ENCODE measurements at regions not wholly inside any gene's neighbourhood (a gene's known extent, or its start where the extent isn't known, plus 50 kb on each side); places are given as distances from the start of the nearest gene placed in this dataset.
A peak's percentile ranks its signal among the peaks of the same experiment; 100 is the strongest.

- POLR2A ChIA-PET: no interaction called here
- CTCF ChIA-PET: interaction anchor here (0.8 to 2.8 kb wide), 5 partner anchors 34 to 1093 kb away, joined by 3 to 13 read pairs (median 4); no protein-coding TSS in a partner anchor
- H3K9me3 ChIP-seq (ENCODE audit: control insufficient read depth, insufficient read depth, low read depth, low read length): no peaks in the 10 kb centered on the region
- no peaks in the 10 kb centered on the region for H3K4me1 ChIP-seq (ENCODE audit: control insufficient read depth, insufficient read depth, low read length)
- no peak overlapping the region for H3K4me3 ChIP-seq (ENCODE audit: low read depth, low read length)
- no peak for TF ChIP-seq MZF1 (tag by site-specific recombination; IDR thresholded peaks at IDR 0.05; ENCODE audit: borderline replicate concordance)
- peak; percentile 40; the same call in 1 of the 2 replicates for TF ChIP-seq ZNF146 (tag by site-specific recombination; IDR thresholded peaks at IDR 0.05)
- H3K36me3 ChIP-seq (ENCODE audit: control insufficient read depth in 2 of 2, insufficient read depth in 1 of 2, low read length in 2 of 2): no peaks in the 10 kb centered on the region
- no peak overlapping the region for H3K27ac ChIP-seq (ENCODE audit: extremely low read depth, low read depth, low read length)
Measured at GRCh38 chr5:122517091-122517490, 205.1 kb downstream of the SNCAIP start.

DNA sequence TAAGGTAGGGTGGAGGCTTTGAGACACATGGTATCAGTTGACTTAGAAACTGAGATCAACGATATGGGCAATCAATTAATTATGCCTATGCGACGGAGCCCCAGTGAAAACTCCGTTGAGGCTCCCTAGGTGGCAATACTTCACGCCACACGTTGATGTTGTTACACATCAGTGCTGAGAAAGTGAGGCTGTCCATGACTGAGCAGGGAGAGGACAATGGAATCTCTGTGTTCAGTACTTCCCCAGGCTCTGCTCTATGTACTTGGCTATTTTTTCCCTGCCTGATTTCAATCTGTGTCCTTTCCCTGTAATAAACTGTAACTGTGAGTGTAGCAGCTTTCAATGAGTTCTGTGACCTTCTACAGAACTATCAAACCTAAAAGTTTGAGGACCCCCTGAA lies 211.7 kb downstream of the SNCAIP start:
- ChIA-PET CTCF (no interaction called here), POLR2A (no interaction called here)
- Histone ChIP-seq H3K4me3 (ENCODE audit: low read depth, low read length) (no peak overlapping the region), H3K4me1 (ENCODE audit: control insufficient read depth, insufficient read depth, low read length) (no peaks in the 10 kb centered on the region), H3K36me3 (ENCODE audit: control insufficient read depth in 2 of 2, insufficient read depth in 1 of 2, low read length in 2 of 2) (no peaks in the 10 kb centered on the region), H3K27ac (ENCODE audit: extremely low read depth, low read depth, low read length) (no peak overlapping the region), H3K9me3 (ENCODE audit: control insufficient read depth, insufficient read depth, low read depth, low read length) (no peaks in the 10 kb centered on the region)
- TF ChIP-seq ZBTB17 (tag by site-specific recombination; IDR thresholded peaks at IDR 0.05) (peak; percentile 29; the same call in 1 of the 2 replicates), SP3 (tag by site-specific recombination; IDR thresholded peaks at IDR 0.05) (no peak)

DNA sequence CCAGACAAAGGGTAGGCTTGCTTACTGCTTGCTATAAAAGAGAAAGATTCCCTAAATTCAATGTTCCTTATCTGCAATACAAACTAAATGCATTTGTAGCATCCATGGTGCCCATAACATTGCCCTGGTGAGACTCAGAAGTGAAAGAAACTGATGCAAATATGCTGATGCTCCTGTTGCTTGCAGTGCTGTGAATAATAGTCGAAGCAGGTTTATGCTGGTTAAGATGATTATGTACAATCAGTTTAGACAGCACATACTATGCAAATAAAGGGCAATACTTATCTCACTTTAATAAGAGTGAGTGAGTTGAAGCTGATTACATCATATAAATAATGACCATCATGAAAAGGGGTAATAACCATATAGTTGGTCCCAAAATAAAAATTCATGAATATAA lies 215.5 kb downstream of the SNCAIP start:
- TF ChIP-seq, protein P1, sequence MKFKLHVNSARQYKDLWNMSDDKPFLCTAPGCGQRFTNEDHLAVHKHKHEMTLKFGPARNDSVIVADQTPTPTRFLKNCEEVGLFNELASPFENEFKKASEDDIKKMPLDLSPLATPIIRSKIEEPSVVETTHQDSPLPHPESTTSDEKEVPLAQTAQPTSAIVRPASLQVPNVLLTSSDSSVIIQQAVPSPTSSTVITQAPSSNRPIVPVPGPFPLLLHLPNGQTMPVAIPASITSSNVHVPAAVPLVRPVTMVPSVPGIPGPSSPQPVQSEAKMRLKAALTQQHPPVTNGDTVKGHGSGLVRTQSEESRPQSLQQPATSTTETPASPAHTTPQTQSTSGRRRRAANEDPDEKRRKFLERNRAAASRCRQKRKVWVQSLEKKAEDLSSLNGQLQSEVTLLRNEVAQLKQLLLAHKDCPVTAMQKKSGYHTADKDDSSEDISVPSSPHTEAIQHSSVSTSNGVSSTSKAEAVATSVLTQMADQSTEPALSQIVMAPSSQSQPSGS (tag by site-specific recombination; IDR thresholded peaks at IDR 0.05; ENCODE audit: low read depth): 0 out of 2 replicates have a peak, but pooled peaks have one; percentile 26
- no peak for TF ChIP-seq KLF10 (tag by site-specific recombination; IDR thresholded peaks at IDR 0.05)
- no peak for TF ChIP-seq ZNF624 (tag by site-specific recombination; IDR thresholded peaks at IDR 0.05)
- no peak for TF ChIP-seq ZNF23 (tag by site-specific recombination; IDR thresholded peaks at IDR 0.05; ENCODE audit: borderline replicate concordance)
- TF ChIP-seq, protein P2, sequence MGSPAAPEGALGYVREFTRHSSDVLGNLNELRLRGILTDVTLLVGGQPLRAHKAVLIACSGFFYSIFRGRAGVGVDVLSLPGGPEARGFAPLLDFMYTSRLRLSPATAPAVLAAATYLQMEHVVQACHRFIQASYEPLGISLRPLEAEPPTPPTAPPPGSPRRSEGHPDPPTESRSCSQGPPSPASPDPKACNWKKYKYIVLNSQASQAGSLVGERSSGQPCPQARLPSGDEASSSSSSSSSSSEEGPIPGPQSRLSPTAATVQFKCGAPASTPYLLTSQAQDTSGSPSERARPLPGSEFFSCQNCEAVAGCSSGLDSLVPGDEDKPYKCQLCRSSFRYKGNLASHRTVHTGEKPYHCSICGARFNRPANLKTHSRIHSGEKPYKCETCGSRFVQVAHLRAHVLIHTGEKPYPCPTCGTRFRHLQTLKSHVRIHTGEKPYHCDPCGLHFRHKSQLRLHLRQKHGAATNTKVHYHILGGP (tag by site-specific recombination; IDR thresholded peaks at IDR 0.05): no peak
- Histone ChIP-seq H3K4me1 (ENCODE audit: control insufficient read depth, insufficient read depth, low read length) (peaks cover 6% of the 10 kb centered on the region), H3K27ac (ENCODE audit: extremely low read depth, low read depth, low read length) (no peak overlapping the region), H3K36me3 (ENCODE audit: control insufficient read depth in 2 of 2, insufficient read depth in 1 of 2, low read length in 2 of 2) (no peaks in the 10 kb centered on the region), H3K4me3 (ENCODE audit: low read depth, low read length) (no peak overlapping the region), H3K9me3 (ENCODE audit: control insufficient read depth, insufficient read depth, low read depth, low read length) (no peaks in the 10 kb centered on the region)
- POLR2A ChIA-PET: no interaction called here
- CTCF ChIA-PET: no interaction called here

DNA sequence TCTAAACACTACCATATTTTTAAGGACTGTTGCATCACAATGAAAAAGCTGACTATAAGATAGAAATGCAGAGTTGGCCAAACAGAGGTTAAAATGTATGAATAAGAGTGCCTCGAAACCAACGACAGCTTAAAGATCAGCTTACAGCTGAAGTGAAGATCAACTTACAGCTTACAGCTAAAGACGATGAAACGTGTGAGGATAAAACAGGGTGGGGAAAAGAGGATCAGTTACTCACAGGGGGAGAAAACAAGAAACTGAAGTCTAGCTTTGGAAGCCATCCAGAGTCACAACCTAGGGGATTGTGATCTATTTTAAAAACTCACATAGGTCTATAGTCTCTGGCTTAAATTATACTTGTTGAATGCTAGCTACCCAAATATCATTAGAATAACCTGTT lies 220.0 kb downstream of the SNCAIP start:
- H3K4me3 ChIP-seq (ENCODE audit: low read depth, low read length): no peak overlapping the region
- POLR2A ChIA-PET: no interaction called here
- peaks cover 6% of the 10 kb centered on the region for H3K4me1 ChIP-seq (ENCODE audit: control insufficient read depth, insufficient read depth, low read length)
- no peak overlapping the region for H3K27ac ChIP-seq (ENCODE audit: extremely low read depth, low read depth, low read length)
- no peaks in the 10 kb centered on the region for H3K9me3 ChIP-seq (ENCODE audit: control insufficient read depth, insufficient read depth, low read depth, low read length)
- no peaks in the 10 kb centered on the region for H3K36me3 ChIP-seq (ENCODE audit: control insufficient read depth in 2 of 2, insufficient read depth in 1 of 2, low read length in 2 of 2)
- CTCF ChIA-PET: interaction anchor here (0.7 to 2.0 kb wide), 3 partner anchors 336 to 416 kb away, joined by 3 to 7 read pairs (median 3); no protein-coding TSS in a partner anchor
- TF ChIP-seq PRDM10 (tag by site-specific recombination; IDR thresholded peaks at IDR 0.05): peak; percentile 22; the same call in 1 of the 2 replicates
- TF ChIP-seq SCRT2 (tag by site-specific recombination; IDR thresholded peaks at IDR 0.05): peak; percentile 69
- 0 out of 2 replicates have a peak, but pooled peaks have one; percentile 23 for TF ChIP-seq SCRT1 (tag by site-specific recombination; IDR thresholded peaks at IDR 0.05; ENCODE audit: borderline replicate concordance)
- TF ChIP-seq MZF1 (tag by site-specific recombination; IDR thresholded peaks at IDR 0.05; ENCODE audit: borderline replicate concordance): peak; percentile 73; the same call in 1 of the 2 replicates
- TF ChIP-seq, protein P3, sequence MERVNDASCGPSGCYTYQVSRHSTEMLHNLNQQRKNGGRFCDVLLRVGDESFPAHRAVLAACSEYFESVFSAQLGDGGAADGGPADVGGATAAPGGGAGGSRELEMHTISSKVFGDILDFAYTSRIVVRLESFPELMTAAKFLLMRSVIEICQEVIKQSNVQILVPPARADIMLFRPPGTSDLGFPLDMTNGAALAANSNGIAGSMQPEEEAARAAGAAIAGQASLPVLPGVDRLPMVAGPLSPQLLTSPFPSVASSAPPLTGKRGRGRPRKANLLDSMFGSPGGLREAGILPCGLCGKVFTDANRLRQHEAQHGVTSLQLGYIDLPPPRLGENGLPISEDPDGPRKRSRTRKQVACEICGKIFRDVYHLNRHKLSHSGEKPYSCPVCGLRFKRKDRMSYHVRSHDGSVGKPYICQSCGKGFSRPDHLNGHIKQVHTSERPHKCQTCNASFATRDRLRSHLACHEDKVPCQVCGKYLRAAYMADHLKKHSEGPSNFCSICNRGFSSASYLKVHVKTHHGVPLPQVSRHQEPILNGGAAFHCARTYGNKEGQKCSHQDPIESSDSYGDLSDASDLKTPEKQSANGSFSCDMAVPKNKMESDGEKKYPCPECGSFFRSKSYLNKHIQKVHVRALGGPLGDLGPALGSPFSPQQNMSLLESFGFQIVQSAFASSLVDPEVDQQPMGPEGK (tag by site-specific recombination; IDR thresholded peaks at IDR 0.05): no peak
- TF ChIP-seq ZFP3 (tag by site-specific recombination; IDR thresholded peaks at IDR 0.05; ENCODE audit: low read depth): 0 out of 2 replicates have a peak, but pooled peaks have one; percentile 35
- TF ChIP-seq, protein P4, sequence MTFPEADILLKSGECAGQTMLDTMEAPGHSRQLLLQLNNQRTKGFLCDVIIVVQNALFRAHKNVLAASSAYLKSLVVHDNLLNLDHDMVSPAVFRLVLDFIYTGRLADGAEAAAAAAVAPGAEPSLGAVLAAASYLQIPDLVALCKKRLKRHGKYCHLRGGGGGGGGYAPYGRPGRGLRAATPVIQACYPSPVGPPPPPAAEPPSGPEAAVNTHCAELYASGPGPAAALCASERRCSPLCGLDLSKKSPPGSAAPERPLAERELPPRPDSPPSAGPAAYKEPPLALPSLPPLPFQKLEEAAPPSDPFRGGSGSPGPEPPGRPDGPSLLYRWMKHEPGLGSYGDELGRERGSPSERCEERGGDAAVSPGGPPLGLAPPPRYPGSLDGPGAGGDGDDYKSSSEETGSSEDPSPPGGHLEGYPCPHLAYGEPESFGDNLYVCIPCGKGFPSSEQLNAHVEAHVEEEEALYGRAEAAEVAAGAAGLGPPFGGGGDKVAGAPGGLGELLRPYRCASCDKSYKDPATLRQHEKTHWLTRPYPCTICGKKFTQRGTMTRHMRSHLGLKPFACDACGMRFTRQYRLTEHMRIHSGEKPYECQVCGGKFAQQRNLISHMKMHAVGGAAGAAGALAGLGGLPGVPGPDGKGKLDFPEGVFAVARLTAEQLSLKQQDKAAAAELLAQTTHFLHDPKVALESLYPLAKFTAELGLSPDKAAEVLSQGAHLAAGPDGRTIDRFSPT (tag by site-specific recombination; IDR thresholded peaks at IDR 0.05): no peak

Measured in HEK293 (cell line).